Breast epithelium (tissue), 3 donors: ENCODE measurements at regions not wholly inside any gene's neighbourhood (a gene's known extent, or its start where the extent isn't known, plus 50 kb on each side); places are given as distances from the start of the nearest gene placed in this dataset.

Experiments
- CTCF ChIP-seq, 3 donors: fragments of 450-650 bp; IDR thresholded peaks; one replicate each; pipeline ENCODE4 v1.5.1; 2016 to 2017; ENCODE audit warnings: antibody characterized with exemption in 3 of 3, mild to moderate bottlenecking in 3 of 3, moderate library complexity in 3 of 3
- POLR2A ChIP-seq: fragments of 450-650 bp; IDR thresholded peaks from one replicate; pipeline ENCODE4 v1.6.1; 2016; ENCODE audit warnings: antibody characterized with exemption, mild to moderate bottlenecking, moderate library complexity

GRCh38 chr5:4901305-4901811 lies 238.8 kb upstream of the ADAMTS16 start:
- TF ChIP-seq CTCF (IDR thresholded peaks at IDR 0.05): no peak
- no peak for TF ChIP-seq POLR2A
